ENCODE measurements at regions not wholly inside any gene's neighbourhood (a gene's known extent, or its start where the extent isn't known, plus 50 kb on each side); places are given as distances from the start of the nearest gene placed in this dataset.

- DNase-seq: no peak
- Histone ChIP-seq H2AFZ (ENCODE audit: low read length) (no peak overlapping the region), H3K18ac (ENCODE audit: insufficient read length, low read depth, low read length) (no peak overlapping the region), H3K23me2 (ENCODE audit: insufficient read length, low read depth, low read length, poor library complexity, severe bottlenecking) (no peaks in the 10 kb centered on the region), H3K4me1 (ENCODE audit: insufficient read depth, low read length) (peaks cover 2% of the 10 kb centered on the region; the same call in 1 of the 2 replicates), H2AK5ac (ENCODE audit: insufficient read length, low read length) (no peak overlapping the region), H3K4ac (ENCODE audit: low read depth, low read length) (no peak overlapping the region), H3K79me2 (ENCODE audit: insufficient read depth, low read length) (no peaks in the 10 kb centered on the region), H3K9ac (ENCODE audit: extremely low read depth, insufficient read length, low read length) (no peak overlapping the region), H3K23ac (ENCODE audit: insufficient read length, low read depth, low read length) (no peak overlapping the region), H2BK12ac (ENCODE audit: insufficient read length, low read depth, low read length) (no peak overlapping the region), H3K4me2 (ENCODE audit: insufficient read depth, insufficient read length, low read length) (no peak overlapping the region), H3K56ac (ENCODE audit: insufficient read length, low read depth, low read length) (no peak overlapping the region), H2BK20ac (ENCODE audit: low read depth, low read length, poor library complexity, severe bottlenecking) (no peak overlapping the region), H3K27me3 (ENCODE audit: insufficient read depth, low read length) (no peaks in the 10 kb centered on the region), H3T11ph (ENCODE audit: low read length) (no peak overlapping the region), H3K9me3 (ENCODE audit: control insufficient read depth, low read depth, low read length) (no peaks in the 10 kb centered on the region), H2BK120ac (ENCODE audit: low read depth, low read length, poor library complexity, severe bottlenecking) (no peak overlapping the region), H4K5ac (ENCODE audit: insufficient read length, low read depth, low read length) (no peak overlapping the region), H3K14ac (ENCODE audit: insufficient read depth, low read length) (no peak overlapping the region), H4K8ac (replicated peaks; ENCODE audit: insufficient read length, low read depth, low read length) (no peak overlapping the region), H3K79me1 (ENCODE audit: insufficient read depth, low read depth, low read length, poor library complexity, severe bottlenecking) (no peaks in the 10 kb centered on the region), H2BK5ac (ENCODE audit: insufficient read length, low read length) (no peak overlapping the region), H4K91ac (ENCODE audit: insufficient read length, low read depth, low read length) (no peak overlapping the region), H4K20me1 (ENCODE audit: control insufficient read depth, insufficient read depth, insufficient read length) (no peaks in the 10 kb centered on the region), H2BK15ac (ENCODE audit: low read depth, low read length) (no peak overlapping the region), H3K27ac (ENCODE audit: insufficient read length, low read depth, low read length) (no peak overlapping the region)
- peaks cover 4 to 24% (median 9%) of the 10 kb centered on the region in 3 experiments; a peak in 6 of 7 replicates for H3K36me3 Mint-ChIP-seq (ENCODE audit: insufficient read depth in 1 of 3, low read depth in 3 of 3)
- H3K4me1 Mint-ChIP-seq: peaks cover 0 to 6% of the 10 kb centered on the region in 2 experiments; a peak in 1 of 4 replicates
- H3K9me3 Mint-ChIP-seq: peaks cover 10 to 16% of the 10 kb centered on the region in 2 experiments
- no peak for TF ChIP-seq CTCF (conservative IDR thresholded peaks at IDR 0.05)
- no peak overlapping the region for H3K27ac Mint-ChIP-seq
- H3K4me3 Mint-ChIP-seq: no peak overlapping the region
- no CpG with 5 or more reads among the region's 3 CpGs for WGBS (ENCODE audit: extremely low coverage, insufficient read length, low lambda C conversion rate)
- no peaks in the 10 kb centered on the region for H3K27me3 Mint-ChIP-seq (ENCODE audit: low read depth)
Observed at GRCh38 chr11:92703449-92703830, 266.0 kb upstream of the MTNR1B start.
